ENCODE measurements at regions not wholly inside any gene's neighbourhood (a gene's known extent, or its start where the extent isn't known, plus 50 kb on each side); places are given as distances from the start of the nearest gene placed in this dataset.
"Not testable (repeated sequence)": the region's sequence is repeated elsewhere in the genome, so short reads cannot be mapped to it uniquely, and the experiment has no call there.

- DNase-seq (ENCODE audit: low read depth, low spot score): no peak
Measured at GRCh38 chr7:65453341-65454030, 79.8 kb downstream of the ZNF92 start.

- no peak for DNase-seq (ENCODE audit: low read depth, low spot score)
Measured at GRCh38 chr7:65454469-65454868, 80.8 kb downstream of the ZNF92 start.

- not testable (repeated sequence) for DNase-seq (ENCODE audit: low read depth, low spot score)
Measured at GRCh38 chr7:65455050-65455449, 81.4 kb downstream of the ZNF92 start.

- DNase-seq (ENCODE audit: low read depth, low spot score): no peak
Measured at GRCh38 chr7:65457705-65458104, 84.0 kb downstream of the ZNF92 start.

GRCh38 chr7:65459438-65459837 is 85.8 kb downstream of the ZNF92 start:
- DNase-seq (ENCODE audit: low read depth, low spot score): no peak

- DNase-seq (ENCODE audit: low read depth, low spot score): no peak
Measured at GRCh38 chr7:65462148-65462716, 88.6 kb downstream of the ZNF92 start.

- DNase-seq (ENCODE audit: low read depth, low spot score): no peak
Measured at GRCh38 chr7:65463184-65463583, 89.5 kb downstream of the ZNF92 start.

- not testable (repeated sequence) for DNase-seq (ENCODE audit: low read depth, low spot score)
Measured at GRCh38 chr7:65469919-65470558, 96.4 kb downstream of the ZNF92 start.

- no peak for DNase-seq (ENCODE audit: low read depth, low spot score)
Measured at GRCh38 chr7:65471587-65471986, 97.9 kb downstream of the ZNF92 start.

- DNase-seq (ENCODE audit: low read depth, low spot score): no peak
Measured at GRCh38 chr7:65475040-65475726, 101.5 kb downstream of the ZNF92 start.

GRCh38 chr7:65475734-65476319 is 102.2 kb downstream of the ZNF92 start:
- peak; percentile 19 for DNase-seq (ENCODE audit: low read depth, low spot score)

GRCh38 chr7:65477326-65477725 is 103.7 kb downstream of the ZNF92 start:
- no peak for DNase-seq (ENCODE audit: low read depth, low spot score)

- DNase-seq (ENCODE audit: low read depth, low spot score): no peak
Measured at GRCh38 chr7:65489260-65489767, 115.7 kb downstream of the ZNF92 start.

- not testable (repeated sequence) for DNase-seq (ENCODE audit: low read depth, low spot score)
Measured at GRCh38 chr7:65496697-65497096, 123.0 kb downstream of the ZNF92 start.

- DNase-seq (ENCODE audit: low read depth, low spot score): no peak
Measured at GRCh38 chr7:65503434-65504152, 129.9 kb downstream of the ZNF92 start.

- DNase-seq (ENCODE audit: low read depth, low spot score): not testable (repeated sequence)
Measured at GRCh38 chr7:65504504-65505319, 131.1 kb downstream of the ZNF92 start.

- not testable (repeated sequence) for DNase-seq (ENCODE audit: low read depth, low spot score)
Measured at GRCh38 chr7:65505320-65505633, 131.6 kb downstream of the ZNF92 start.

GRCh38 chr7:65508581-65509367 is 135.1 kb downstream of the ZNF92 start:
- not testable (repeated sequence) for DNase-seq (ENCODE audit: low read depth, low spot score)

Data from pulmonary artery endothelial cell (primary cell).